ENCODE measurements at regions not wholly inside any gene's neighbourhood (a gene's known extent, or its start where the extent isn't known, plus 50 kb on each side); places are given as distances from the start of the nearest gene placed in this dataset.

DNA sequence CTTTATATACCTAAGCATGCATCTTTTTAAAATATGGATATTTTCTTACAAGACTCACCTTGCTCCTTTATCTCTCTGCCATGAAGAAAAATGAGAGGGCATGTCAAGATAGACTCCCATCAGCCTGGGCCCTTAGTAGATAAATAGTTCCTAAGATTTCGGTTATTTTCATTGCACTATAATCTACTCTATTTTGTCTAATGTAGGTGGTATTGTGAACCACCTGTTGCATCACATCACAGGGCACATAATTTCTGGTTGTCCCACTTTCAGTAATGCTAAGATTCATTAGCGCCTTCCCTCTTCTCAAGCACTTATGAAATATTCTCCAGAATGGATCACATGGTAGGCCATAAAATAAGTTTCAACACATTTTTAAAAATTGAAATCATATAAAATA, 202.5 kb upstream of the ADRA1B start:
- H3K4me2 ChIP-seq (ENCODE audit: insufficient read depth, low read length) = no peak overlapping the region
- TF ChIP-seq FOS (IDR thresholded peaks at IDR 0.05; ENCODE audit: borderline replicate concordance, insufficient read depth, low read length) (no peak), EZH2 (IDR thresholded peaks at IDR 0.05; ENCODE audit: borderline replicate concordance, low read depth, low read length, severe bottlenecking) (no peak), MYC (IDR thresholded peaks at IDR 0.05; ENCODE audit: low read depth, low read length) (no peak), POLR2A (IDR thresholded peaks at IDR 0.05; ENCODE audit: low read depth, low read length) (no peak), JUN (IDR thresholded peaks at IDR 0.05; ENCODE audit: borderline replicate concordance, insufficient read depth, insufficient read length, low read depth) (no peak), GATA2 (IDR thresholded peaks at IDR 0.05; ENCODE audit: insufficient read depth, insufficient read length, low read depth, low read length) (no peak), POLR2AphosphoS5 (IDR thresholded peaks at IDR 0.05; ENCODE audit: insufficient read depth, low read depth, low read length) (no peak)
- TF ChIP-seq, protein P1, sequence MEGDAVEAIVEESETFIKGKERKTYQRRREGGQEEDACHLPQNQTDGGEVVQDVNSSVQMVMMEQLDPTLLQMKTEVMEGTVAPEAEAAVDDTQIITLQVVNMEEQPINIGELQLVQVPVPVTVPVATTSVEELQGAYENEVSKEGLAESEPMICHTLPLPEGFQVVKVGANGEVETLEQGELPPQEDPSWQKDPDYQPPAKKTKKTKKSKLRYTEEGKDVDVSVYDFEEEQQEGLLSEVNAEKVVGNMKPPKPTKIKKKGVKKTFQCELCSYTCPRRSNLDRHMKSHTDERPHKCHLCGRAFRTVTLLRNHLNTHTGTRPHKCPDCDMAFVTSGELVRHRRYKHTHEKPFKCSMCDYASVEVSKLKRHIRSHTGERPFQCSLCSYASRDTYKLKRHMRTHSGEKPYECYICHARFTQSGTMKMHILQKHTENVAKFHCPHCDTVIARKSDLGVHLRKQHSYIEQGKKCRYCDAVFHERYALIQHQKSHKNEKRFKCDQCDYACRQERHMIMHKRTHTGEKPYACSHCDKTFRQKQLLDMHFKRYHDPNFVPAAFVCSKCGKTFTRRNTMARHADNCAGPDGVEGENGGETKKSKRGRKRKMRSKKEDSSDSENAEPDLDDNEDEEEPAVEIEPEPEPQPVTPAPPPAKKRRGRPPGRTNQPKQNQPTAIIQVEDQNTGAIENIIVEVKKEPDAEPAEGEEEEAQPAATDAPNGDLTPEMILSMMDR (IDR thresholded peaks at IDR 0.05; ENCODE audit: extremely low read depth in 1 of 2, insufficient read depth in 1 of 2, low read depth in 1 of 2, low read length in 2 of 2) = no peak
- TF ChIP-seq, protein P2, sequence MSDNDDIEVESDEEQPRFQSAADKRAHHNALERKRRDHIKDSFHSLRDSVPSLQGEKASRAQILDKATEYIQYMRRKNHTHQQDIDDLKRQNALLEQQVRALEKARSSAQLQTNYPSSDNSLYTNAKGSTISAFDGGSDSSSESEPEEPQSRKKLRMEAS (IDR thresholded peaks at IDR 0.05; ENCODE audit: insufficient read depth, insufficient read length) = no peak
- no peaks in the 10 kb centered on the region for H3K9me3 ChIP-seq (replicated peaks; ENCODE audit: control insufficient read depth, insufficient read depth, low read length)
- H3K4me1 ChIP-seq (ENCODE audit: control insufficient read depth, extremely low read depth, insufficient read depth, low read length) = no peaks in the 10 kb centered on the region
- CTCF ChIA-PET = no interaction called here
- no TSS peak for BruUV-seq (replicated peaks)
- no peaks in the 10 kb centered on the region for H3K9me1 ChIP-seq (replicated peaks; ENCODE audit: control insufficient read depth, extremely low read depth, insufficient read depth, low read length)
- no peaks in the 10 kb centered on the region for H3K27me3 ChIP-seq (ENCODE audit: control insufficient read depth in 2 of 2, insufficient read depth in 2 of 2, low read length in 2 of 2)
- H3K79me2 ChIP-seq (ENCODE audit: control insufficient read depth, insufficient read depth, low read length) = no peaks in the 10 kb centered on the region
- H4K20me1 ChIP-seq (replicated peaks; ENCODE audit: control insufficient read depth, extremely low read depth, insufficient read depth, low read length) = no peaks in the 10 kb centered on the region
- POLR2A ChIA-PET = no interaction called here
- dilution Hi-C loops (cut with MboI; ENCODE audit: extremely low pct_ligation_motif_present, low sequenced_read_pairs) (no loop called here), intact Hi-C loops (cut with micrococcal nuclease) (no loop called here)
- H2AFZ ChIP-seq (ENCODE audit: low read depth, low read length) = no peak overlapping the region
- DNase-seq (ENCODE audit: low read depth, low spot score) = no peak
- H3K9ac ChIP-seq (replicated peaks; ENCODE audit: extremely low read depth, insufficient read depth, low read length) = no peak overlapping the region
- H3K36me3 ChIP-seq (ENCODE audit: control insufficient read depth in 2 of 2, extremely low read depth in 1 of 2, insufficient read depth in 2 of 2, low read length in 2 of 2) = no peaks in the 10 kb centered on the region
- H3K4me3 ChIP-seq (replicated peaks in 1 of 3; ENCODE audit: insufficient read depth in 1 of 3, low read depth in 1 of 3, low read length in 3 of 3) = no peak overlapping the region
- no peak overlapping the region for H3K27ac ChIP-seq (ENCODE audit: insufficient read depth, low read depth, low read length)
- FAIRE-seq = no peak
